ENCODE measurements at regions not wholly inside any gene's neighbourhood (a gene's known extent, or its start where the extent isn't known, plus 50 kb on each side); places are given as distances from the start of the nearest gene placed in this dataset.

GRCh38 chr2:83587309-83587708 lies 871.8 kb downstream of the SUCLG1 start:
- DNase-seq (ENCODE audit: low read depth in 4 of 4, low spot score in 3 of 4) = no peak

- no peak for DNase-seq (ENCODE audit: low read depth in 4 of 4, low spot score in 3 of 4)
Observed at GRCh38 chr2:83585250-83585649, 873.8 kb downstream of the SUCLG1 start.

- DNase-seq (ENCODE audit: low read depth in 4 of 4, low spot score in 3 of 4) = no peak
Observed at GRCh38 chr2:83584672-83585071, 874.4 kb downstream of the SUCLG1 start.

DNA sequence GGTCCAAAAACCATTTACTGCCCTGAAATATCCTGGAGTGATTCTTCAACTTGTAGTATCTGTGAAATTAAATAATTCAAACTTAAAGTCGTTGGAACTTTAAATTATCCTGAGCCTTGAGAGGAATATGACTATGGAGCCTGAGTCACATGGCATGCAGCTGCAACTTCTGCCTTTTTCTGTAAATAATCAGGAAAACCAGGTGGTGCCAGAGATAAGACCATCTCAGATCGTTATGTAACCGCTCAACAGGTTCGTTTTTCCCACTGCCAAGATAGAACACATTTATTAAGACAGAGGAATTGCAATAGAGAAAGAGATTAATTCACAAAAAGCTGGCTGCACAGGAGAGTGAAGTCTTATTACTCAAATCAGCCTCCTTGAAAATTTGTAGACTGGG lies 876.5 kb downstream of the SUCLG1 start:
- DNase-seq (ENCODE audit: low read depth in 4 of 4, low spot score in 3 of 4) = no peak

- DNase-seq (ENCODE audit: low read depth in 4 of 4, low spot score in 3 of 4) = no peak
Observed at GRCh38 chr2:83579507-83579906, 879.6 kb downstream of the SUCLG1 start.

DNA sequence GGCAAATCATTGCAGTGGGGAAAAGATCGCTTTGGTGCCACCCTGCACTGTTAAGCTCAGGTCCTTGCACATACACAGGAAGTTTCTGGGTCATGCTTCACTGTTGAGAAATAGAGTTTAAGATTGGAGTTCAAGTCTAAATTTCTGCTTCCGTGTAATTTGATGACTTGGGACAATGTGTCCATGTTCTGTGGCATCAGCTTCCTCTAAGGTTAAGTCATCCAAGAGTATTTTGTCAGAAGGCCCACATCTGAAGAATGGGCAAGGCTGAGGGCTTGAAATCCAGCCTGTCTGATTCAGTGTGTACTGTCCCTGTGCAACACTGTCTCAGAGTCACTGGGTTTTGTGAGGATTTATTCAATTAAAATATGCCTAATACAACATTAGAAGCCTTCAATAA lies 880.7 kb downstream of the SUCLG1 start:
- DNase-seq (ENCODE audit: low read depth in 4 of 4, low spot score in 3 of 4) = no peak

- no peak for DNase-seq (ENCODE audit: low read depth in 4 of 4, low spot score in 3 of 4)
Observed at GRCh38 chr2:83574614-83575013, 884.5 kb downstream of the SUCLG1 start.

GRCh38 chr2:83573060-83573459 lies 886.0 kb downstream of the SUCLG1 start:
- no peak for DNase-seq (ENCODE audit: low read depth in 4 of 4, low spot score in 3 of 4)

GRCh38 chr2:83572400-83572799 lies 886.7 kb downstream of the SUCLG1 start:
- DNase-seq (ENCODE audit: low read depth in 4 of 4, low spot score in 3 of 4) = no peak

DNA sequence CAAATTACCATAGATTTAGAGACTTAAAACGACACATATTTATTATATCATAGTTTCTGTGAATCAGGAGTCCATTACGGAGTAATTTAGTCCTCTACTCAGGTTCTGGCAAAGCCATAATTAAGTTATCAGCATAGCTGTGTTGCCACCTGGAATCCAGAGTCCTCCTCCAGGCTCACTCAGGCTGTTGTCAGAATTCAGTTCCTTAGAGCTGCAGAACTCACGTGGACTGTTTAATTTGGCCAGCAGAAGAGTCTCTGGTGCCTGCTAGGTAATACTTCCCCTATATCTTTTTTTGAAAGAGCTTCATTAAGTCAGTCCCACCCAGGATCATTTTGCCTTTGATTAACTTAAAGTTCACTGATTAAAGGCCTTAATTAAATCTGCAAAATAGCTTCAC lies 891.5 kb downstream of the SUCLG1 start:
- DNase-seq (ENCODE audit: low read depth in 4 of 4, low spot score in 3 of 4) = no peak

GRCh38 chr2:83565626-83566025 lies 893.5 kb downstream of the SUCLG1 start:
- no peak for DNase-seq (ENCODE audit: low read depth in 4 of 4, low spot score in 3 of 4)

DNA sequence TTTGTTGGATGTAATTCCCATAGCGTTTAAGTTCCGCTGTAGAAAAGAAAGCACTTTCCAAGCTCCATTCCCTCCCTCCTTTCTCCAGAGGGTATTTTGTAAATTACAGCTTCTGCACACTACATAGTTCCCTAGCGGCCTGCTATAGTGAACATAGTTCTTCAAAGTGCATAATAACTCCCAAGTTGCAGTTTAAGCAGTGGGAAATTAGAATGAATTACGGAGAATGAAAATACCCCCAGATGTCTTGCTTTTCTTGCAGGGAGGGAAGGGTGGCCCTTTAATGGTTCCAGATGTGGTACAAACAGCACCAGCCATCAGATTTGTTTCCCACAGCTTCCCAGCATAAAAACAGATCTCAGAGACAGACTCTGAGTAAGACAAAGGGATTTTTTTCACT lies 893.9 kb downstream of the SUCLG1 start:
- DNase-seq (ENCODE audit: low read depth in 4 of 4, low spot score in 3 of 4) = no peak

DNA sequence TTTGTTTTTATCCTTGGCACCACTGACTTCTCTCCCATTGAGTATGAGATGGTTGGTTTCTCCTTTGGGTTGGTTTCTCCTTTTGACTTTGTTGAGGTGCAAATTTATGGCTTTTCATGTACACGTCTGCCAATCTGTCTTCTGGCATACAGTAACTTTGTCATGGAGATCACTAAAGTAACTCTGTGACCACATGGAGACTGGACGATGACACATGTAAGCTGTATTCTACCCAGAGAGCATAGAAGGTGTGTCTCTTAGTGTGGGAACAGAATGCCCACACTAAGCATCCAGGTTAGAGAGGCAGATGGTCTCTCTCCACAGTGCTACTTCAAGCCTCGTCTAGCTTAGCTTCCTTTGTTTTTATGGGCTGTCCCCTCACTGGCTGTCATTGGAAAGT lies 897.5 kb downstream of the SUCLG1 start:
- DNase-seq (ENCODE audit: low read depth in 4 of 4, low spot score in 3 of 4) = no peak

GRCh38 chr2:83536556-83536955 lies 922.5 kb downstream of the SUCLG1 start:
- DNase-seq (ENCODE audit: low read depth in 4 of 4, low spot score in 3 of 4) = no peak

DNA sequence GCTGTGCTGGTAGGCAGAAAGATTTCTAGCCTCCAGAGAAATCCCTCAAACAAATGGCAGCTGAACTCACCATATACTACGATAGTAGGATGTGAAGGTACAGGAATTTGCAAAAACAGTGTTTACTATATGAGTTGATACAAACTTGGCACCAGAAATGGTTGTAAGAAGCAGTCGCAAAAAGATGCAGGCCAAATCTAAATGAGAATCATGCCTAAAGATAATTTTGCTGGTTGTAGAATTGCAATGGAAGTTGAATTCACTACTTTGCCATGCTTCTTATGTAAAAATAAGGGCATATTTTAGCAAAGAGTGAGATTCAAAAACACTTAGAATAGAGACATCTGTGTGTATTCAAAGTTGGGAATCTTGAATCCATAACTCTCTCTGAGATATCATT lies 924.7 kb downstream of the SUCLG1 start:
- DNase-seq (ENCODE audit: low read depth in 4 of 4, low spot score in 3 of 4) = no peak

DNA sequence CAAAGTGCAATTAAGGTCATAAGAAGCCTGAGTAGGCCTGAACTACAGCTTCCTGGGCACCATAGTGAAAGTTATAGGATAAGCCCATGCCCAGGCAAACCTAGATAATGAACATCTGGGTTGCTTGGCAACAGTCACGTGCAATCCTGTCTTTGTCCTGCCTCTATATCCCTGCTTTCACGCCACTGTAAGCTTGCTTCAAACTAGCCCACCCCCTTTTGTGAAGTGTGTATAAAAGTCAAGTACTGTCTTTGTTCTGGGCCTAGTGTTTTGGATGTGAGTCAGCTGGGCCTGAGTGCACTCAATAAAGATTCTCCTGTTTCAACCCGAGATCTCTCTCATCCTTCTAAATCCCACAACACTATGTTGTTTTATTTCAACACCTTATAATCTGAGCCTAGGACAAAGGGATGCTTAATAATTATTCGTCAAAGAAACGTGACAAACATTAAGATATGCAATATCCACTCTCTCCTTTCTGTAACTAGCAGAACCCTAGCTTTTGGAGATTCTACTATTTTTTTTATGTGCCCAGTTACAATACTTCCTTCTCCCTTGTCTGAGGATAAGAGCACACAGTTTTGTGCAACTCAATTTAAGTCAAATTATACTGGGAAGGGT lies 927.8 kb downstream of the SUCLG1 start:
- DNase-seq (ENCODE audit: low read depth in 4 of 4, low spot score in 3 of 4) = no peak

DNA sequence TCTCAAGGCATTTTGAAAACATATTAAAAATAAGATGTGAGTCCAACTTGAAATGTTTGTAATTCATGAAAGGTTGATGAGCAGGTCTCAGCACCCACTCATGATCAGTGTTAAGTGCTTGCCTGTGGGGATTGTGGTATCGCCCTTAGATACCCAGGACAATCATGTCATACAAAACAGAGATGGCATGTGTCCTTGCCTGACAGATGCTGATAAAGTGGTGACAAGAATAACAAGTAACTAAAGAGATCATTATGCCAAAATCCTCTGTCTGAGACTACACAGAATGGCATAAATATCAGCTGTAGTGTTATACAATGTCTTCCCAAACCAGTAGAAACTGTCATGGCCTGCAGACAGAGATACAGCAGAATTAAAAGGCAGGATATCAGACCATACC lies 930.3 kb downstream of the SUCLG1 start:
- no peak for DNase-seq (ENCODE audit: low read depth in 4 of 4, low spot score in 3 of 4)

GRCh38 chr2:83522891-83523493 lies 936.1 kb downstream of the SUCLG1 start:
- DNase-seq (ENCODE audit: low read depth in 4 of 4, low spot score in 3 of 4) = no peak

DNA sequence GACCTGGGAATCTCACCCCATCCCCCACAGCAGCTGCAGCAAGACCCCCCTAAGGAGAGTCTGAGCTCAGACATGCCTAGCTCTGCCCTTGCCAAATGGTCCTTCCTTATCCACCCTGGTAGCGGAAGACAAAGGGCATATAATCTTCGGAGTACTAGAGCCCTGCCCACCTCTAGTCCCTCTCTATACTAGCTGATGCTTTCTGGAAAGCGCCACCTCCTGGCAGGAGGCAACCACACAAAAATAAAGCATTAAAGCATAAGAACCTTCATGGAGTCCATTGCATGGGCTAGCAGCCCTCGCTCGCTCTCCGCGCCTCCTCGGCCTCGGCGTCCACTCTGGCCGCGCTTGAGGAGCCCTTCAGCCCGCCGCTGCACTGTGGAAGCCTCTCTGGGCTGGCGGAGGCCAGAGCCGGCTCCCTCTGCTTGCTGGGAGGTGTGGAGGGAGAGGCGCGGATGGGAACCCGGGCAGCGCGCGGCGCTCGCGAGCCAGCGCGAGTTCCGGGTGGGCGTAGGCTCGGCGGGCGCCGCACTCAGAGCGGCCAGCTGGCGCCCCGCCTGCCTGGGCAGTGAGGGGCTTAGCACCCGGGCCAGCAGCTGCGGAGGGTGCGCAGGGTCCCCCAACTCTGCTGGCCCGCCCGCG lies 941.2 kb downstream of the SUCLG1 start:
- DNase-seq (ENCODE audit: low read depth in 4 of 4, low spot score in 3 of 4) = no peak

DNA sequence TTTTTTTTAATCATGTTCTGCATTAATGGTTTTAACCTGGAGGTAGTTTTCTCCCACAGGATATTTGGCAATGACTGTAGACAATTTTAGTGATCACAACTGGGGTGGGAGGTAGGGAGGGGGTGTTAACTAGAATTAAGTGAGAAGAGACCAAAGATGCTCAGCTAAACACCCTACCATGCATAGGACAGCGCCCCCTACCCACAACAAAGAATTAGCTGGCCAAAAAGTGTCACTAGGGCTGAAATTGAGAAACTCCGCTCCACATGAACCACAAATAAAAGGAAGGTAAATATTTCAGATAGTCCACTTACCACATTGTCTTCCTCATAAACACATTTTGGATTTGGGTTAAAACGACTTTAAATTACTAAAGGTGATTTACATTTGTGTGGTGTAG lies 942.6 kb downstream of the SUCLG1 start:
- no peak for DNase-seq (ENCODE audit: low read depth in 4 of 4, low spot score in 3 of 4)

- no peak for DNase-seq (ENCODE audit: low read depth in 4 of 4, low spot score in 3 of 4)
Observed at GRCh38 chr2:83487451-83487850, 971.6 kb downstream of the SUCLG1 start.

DNA sequence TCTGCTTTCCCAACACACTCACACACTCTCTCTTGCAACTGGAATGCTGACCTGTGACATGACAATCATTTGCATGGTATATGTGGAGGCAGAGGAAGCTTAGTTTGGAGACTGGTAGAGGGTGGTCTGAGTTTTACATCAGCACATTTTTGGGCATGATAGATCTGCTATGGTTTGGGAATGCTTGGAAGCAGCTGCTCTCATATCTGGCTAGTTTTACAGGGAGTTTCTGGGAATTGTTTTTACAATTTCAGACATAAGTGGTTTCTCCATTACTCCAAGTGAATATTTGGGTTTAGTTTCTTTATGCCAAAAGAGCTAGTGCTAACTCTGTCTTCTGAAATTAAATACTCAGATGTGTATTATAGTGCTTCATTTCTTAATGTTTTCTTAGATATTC lies 977.6 kb downstream of the SUCLG1 start:
- DNase-seq (ENCODE audit: low read depth in 4 of 4, low spot score in 3 of 4) = no peak

Data from left renal pelvis (tissue), 4 donors.